RPMI7951 (cell line): ENCODE measurements at regions not wholly inside any gene's neighbourhood (a gene's known extent, or its start where the extent isn't known, plus 50 kb on each side); places are given as distances from the start of the nearest gene placed in this dataset.
"Not testable (repeated sequence)": the region's sequence is repeated elsewhere in the genome, so short reads cannot be mapped to it uniquely, and the experiment has no call there.

Experiments
- DNase-seq: peaks from one replicate; pipeline ENCODE4 v3.0.0-alpha.2; 2012; ENCODE audit warnings: low read depth

DNA sequence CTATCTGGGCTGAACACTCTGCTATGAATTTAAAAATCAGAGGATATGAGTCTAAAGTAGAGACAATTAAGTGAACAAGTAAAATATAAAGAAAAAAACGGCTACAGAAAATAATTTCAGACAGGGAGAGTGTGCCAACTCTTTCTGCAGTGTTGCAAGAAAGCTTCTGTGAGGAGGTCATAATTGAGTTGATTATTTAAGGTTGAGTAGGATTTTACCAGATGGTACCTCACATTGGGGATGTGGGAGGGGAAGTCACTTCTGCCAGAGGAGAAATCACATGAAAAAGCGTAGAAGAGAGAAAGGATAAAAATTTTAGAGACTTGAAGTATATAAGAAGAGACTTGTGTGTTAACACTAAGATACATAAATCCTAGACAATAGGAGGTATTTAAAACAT, 238.0 kb upstream of the NCAM2 start:
- no peak for DNase-seq

DNA sequence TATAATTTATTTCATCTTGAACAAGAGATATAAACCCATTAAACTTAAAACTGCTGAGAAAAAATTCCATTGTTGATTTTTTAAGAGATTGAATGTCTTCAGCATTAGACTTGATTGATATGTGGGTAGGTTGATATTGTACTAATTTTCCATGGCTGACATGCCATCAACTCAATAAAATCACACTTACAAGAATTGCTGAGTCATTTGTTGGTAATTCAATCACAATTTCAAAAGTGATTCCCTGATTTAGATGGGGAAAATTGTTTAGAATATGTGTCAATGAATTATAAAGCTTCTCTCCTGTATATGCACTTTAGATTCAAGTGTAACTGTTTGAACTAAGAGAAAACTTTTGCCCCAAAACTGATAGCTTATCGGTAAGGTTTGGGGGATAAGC, 223.5 kb upstream of the NCAM2 start:
- no peak for DNase-seq

DNA sequence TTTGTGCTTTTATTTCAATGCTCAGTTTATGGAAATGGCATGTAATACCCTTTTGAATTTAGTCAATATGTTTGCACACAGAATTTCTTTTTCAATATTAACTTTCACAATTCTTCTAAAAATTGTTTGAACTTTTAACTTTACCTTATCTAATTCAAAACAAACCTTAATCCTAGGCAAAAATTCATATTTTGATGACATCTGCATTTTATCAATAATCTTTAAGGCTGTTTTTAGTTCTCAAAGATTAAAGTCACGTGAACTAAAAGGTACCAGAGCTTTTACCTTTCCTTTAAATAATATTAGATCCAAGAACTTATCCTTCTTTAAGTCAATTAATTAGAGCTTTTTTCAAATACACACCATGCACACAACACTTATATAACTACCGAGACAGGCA, 218.9 kb upstream of the NCAM2 start:
- DNase-seq: no peak

DNA sequence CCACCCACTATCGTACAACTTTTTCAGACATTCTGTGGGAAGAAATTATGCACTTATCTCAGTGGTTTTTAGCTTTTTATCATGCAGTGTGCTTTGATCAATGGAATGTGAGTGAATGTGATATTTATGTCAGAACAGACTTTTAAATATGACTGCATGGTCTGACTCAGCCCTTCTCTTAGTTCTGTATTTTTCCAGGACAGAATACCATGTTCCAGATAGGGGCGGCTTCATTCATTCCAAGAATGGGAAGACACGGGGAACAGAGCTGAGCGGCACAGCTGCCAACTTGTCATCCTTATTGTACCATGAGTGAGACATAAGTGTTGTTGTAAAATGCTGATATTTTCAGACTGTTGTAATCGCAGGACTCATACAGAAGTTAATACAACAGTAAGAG, 214.6 kb upstream of the NCAM2 start:
- no peak for DNase-seq

DNA sequence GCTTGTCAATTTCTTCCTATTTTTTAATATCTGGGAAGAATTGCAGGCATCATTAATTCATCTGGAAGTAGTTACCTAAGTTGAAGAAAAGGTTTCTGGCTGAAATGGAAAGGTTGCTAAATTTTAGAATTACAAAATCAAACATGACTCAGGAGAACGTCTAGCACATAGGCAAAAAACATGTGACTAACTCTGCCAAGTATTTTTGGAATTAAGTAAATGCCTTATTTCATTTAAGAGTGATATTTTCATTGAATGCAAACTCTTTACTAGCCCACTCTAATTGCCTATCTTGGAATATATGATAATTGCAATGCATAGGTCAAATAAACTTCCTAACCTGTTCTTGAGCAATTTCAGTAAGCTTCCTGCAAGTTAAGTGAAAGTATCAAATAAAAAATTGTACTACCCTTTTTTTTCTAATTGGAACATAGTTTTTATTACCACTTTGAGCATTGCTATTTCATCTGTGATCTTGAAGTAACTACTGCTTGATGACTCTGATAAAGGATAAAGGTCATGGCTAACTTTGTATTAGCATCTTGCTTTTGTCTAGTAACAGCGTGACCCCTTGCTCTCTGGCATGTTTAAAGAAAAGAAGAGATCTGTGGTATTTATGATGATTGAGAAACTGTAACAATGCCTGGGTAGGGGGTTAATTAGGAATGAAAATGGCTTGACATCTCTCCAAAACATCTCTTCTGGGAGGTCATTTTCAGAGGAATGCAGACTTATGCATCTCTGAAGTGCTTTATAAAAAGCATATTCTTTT, 208.3 kb upstream of the NCAM2 start:
- DNase-seq: no peak

DNA sequence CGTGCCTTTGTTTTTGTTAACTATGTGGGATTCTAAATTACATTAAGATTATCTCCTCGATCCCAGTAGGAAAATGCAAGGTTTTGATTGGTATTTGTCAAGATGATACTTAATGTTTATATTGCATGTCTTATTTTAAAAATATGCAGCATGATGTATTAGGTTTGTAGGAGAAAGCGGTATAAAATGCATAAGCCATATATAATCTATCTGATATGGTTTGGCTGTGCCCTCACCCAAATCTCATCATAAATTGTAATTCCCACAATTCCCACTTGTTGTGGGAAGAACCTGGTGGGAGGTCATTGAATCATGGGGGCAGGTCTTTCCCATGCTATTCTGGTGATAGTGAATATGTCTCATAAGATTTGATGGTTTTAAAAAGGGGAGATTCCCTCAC, 198.1 kb upstream of the NCAM2 start:
- no peak for DNase-seq

DNA sequence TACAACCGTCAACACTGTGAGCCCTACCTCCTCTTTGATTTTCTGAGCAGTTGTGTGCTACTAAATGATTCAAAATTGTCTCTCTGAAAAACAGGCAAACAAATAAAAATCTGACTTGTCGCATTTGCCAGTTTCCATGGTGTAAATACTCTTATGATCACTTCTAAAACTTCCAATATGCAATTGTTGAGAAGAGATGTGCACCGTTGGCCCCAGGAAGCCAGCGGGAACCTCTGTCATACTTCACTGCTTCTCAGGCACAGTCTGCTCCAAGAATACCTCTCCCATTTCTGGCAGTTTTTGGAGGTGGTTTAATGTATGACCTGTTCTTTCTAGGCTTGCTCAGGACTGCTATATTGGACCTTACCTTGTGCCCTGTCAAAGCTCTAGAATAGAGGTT, 196.0 kb upstream of the NCAM2 start:
- DNase-seq: no peak

DNA sequence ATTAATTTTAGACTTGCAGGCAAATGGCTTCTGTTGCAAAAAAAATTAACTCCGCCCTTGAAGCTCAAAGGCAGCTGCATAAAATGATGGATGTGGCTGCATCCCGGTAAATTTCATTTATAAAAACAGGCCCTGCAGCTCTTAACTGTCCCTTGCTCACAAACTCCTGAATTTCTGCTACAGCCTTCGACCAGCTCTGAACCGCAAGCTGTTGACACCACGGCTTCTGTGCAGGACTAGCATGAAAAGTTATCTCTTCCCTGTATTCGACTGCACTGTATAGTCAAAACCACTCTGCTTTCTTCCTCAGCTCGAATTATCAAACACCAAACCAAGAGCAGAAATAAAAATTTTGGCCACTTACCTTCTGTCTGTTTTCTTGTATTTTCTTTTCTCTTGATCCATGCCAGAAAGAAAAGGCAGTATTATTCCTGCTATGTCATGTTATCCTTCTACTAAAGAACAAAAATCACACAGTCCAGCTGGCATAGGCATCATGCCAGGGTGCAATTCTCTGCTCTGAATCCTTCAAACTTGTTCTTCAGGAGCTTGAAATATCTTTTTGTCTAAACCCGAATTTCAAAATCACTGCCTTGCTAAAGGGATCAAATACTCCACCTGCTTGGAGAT, 195.5 kb upstream of the NCAM2 start:
- DNase-seq: no peak

DNA sequence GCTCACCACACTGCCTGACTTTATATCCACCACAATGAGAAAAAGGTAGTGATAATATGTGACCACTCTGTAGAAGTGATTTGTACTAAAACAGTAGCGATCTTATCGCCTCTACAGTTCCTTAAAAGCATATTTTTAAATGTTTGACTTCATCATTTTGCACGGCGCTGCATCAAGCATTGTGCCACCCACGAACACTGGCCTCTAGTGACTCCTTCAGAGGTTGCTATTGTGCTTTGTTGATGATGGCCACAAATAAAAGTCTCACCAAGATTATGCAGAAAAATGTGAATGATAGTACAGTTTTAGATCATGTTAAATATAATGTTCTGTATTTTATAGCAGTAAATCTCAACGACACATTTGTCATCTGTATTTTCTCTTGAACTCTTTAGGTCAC, 186.5 kb upstream of the NCAM2 start:
- no peak for DNase-seq

DNA sequence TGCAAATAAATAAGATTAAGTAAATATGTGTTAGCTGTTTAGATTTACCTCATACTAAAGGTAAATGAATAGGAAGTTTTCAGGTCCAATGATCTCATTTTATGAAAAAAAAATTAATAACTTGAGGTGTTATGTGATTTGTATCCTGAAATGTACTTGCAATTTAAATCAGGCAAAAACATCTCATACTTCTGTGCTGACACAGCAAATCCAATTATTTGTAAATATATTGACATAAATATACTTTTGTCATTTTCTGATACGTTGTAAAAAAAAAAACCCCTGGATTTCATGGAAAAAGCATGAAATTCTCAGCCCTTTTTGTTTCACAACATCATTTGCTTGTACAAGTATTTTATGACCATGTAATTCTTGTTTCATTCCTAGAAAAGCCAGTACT, 184.1 kb upstream of the NCAM2 start:
- DNase-seq: no peak

DNA sequence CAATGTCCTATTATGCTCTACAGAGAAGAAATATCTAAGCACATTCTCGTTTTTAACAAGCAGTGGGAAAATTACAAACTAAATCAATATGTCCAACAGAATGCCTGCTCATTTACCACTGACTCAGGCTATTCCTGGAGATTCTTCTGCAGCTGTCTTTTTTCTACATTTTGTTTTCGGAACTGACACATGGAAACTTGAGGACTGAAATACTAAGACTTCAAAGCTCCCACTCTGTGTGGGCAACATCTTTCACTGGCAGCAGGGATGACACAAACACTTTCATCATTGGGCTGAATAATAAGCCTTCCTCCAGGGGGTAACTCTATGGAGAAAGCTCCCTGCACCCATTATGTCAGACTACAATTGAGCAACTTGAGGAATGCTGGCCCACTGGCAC, 175.5 kb upstream of the NCAM2 start:
- no peak for DNase-seq

DNA sequence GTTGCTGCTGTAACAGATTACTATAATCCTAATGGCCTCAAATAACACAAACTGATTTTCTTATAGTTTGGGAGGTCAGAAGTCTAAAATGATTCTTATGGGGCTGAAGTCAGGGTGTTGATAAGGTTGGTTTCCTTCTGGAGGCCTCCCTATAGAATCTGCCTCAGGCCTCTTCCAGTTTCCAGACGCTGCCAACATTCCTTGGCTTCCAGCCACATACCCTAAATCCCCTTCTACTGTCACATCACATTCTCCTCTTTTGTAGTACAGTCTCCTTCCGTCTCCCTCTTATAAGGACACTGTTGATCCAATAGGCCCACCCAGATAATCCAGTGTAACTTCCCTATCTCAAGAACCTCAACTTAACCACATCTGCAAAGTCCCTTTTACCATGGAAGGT, 145.3 kb upstream of the NCAM2 start:
- DNase-seq: no peak

DNA sequence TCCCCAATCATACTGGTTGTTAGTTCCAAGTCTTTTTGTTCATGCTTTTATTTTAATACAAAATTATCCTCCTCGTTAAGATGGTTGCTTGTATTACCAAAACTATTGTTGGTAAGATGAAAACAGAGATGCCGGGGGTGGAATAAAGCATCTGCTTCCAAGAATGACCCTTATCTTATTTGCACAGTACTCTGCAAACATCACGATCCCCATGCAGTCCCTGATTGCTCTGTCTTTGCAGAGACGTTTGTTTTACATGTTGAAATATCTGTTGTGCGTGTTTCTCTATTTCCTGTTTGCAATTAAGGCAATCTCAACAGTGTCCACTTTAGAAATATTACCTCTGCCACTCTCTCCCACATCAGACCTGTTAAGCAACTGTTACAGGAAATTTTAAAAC, 141.3 kb upstream of the NCAM2 start:
- DNase-seq: no peak

DNA sequence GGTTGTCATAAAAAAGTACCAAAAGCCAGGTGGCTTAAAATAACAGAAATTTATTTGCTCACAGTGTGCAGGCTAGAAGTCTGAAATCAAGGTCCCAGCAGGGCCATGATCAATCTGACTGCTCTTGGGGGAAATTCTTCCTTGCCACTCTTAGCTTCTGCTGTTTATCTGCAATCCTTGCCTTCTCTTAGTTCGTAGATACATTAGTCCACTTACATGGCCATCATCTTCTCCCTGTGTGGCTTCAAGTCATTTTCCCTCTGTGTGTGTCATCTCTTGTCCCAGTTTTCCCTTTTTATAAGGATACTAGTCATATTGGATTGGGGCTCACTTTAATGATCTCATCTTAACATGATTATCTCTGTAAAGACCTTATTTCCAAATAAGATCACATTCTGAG, 124.0 kb upstream of the NCAM2 start:
- no peak for DNase-seq

DNA sequence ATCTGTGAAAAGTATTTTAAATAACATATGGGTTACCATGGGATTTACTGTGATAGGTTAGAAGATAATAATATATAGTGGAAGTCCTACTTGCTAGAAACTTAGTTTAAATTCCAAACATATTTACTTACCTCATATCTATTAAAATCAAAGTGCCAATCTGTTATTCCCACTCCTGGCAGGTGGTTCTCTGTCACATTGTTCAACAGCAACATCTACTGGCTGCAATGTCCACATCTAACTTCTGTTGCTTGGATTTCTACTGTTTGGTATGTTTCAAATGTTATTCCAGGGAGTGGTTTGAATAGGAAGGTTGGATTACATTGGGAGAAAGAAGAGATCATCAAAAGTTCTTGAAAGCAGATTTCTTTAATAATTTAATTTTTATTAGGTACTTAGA, 122.5 kb upstream of the NCAM2 start:
- no peak for DNase-seq

DNA sequence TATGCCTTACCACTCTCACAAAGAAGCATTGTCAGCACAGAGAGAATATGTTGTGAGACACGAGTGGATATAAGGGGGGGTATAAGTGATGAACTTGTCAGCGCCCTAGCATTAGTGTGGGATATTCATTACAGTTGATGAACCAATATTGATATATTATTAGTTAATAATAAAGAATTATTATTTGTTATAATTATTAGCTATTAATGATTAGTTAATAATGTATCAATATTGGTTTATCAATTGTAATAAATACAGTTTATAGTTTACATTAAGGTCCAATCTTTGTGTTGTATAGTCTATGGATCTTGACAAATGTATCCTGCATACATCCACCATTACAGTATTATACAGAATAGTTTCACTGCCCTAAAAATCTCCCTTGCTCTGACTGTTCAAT, 120.2 kb upstream of the NCAM2 start:
- no peak for DNase-seq

DNA sequence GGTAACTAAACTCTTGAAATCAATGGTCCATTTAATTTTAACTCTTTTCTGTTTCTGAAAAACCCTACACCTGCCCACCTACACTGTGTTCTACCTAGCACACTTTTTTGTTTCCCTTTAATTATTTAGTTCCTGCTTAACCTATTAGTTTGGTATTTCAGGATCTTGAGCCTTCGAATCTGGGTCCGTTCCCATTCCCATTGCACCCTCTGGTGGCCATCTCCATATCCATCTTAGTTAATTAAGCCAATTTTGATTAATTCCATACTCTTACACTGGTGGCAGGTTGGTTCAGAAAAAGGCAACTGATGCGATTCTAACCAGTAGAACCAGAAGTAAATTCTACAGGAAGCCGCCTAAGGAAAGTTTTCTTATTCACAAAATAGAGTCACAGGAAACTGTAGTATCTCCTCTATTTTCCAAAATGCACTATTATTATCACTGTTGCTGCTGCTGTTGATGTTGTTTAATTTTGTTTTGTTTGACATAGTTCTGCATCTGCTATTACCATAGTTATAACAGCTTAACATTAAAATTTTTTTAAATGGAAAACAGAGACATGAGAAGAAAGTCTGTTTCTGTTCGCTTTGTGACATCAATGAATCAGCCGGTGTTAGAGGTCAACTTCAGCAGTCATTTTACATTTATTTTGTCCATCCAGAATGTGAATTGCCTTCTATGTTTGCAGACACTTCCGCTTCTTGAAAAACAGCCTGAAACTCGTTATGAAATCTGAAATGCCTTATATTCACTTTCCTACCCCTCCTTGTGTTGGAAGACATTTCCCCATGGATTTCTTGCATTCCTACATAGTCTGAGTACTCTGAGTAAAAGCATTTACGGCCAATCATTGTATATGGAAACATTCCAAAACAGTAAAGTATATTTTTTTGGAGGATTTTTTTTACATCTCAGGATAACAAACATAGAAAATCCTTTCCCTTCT, 115.5 kb upstream of the NCAM2 start:
- peak; percentile 8 for DNase-seq

DNA sequence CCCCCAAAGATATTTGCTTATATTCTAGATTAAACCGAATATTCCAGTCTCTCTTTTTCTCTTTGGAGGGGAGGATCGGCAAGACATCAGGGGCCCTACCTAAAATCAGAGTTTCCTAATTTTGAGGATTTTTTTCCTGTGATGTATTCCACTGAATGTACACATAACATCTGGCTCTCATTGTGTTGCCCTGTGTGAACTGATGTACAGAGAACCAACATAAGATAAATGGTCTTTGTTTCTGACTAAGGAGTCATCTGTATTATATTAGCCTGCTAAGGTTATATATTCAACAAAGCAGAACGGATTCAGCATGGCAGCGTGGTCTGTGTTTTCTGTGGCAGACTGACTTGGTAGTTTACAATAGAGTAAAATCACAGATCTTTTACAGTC, 114.8 kb upstream of the NCAM2 start:
- DNase-seq: no peak

DNA sequence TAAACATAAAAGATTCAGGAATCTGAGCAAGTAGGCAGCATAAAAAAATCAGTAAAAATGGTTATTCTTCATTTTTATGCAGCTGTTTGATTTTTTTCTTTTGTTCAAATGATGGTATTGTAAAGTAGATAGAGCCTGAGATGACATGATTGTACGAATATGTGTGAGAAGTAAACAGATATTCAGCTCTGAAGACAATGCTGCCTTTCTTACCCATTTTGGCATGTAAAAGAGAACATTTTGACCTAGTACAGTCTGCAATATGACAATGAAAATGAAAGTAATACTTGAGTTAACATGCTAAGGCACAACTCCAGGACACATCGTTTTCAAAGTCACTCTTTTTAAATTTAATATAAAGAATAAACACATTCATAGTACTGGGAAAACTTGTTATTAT, 95.7 kb upstream of the NCAM2 start:
- DNase-seq: no peak

DNA sequence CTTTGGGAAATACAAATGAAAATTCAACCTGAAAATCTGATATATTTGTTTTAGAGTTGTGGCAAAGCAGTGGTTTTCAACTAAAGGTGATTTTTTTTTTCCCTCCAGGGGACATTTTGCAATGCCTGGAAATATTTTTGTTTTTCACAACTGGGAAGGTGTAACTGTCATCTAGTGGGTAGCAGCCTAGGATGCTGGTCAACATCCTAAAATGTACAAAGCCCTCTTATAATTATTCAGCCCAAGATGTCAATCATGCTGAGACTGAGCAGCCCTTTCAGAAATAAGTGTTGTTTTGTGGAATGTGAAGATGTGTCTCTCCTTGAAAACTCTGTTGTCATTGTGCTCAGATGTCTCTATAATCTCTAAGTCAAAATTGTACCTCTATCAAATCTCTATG, 95.2 kb upstream of the NCAM2 start:
- no peak for DNase-seq

DNA sequence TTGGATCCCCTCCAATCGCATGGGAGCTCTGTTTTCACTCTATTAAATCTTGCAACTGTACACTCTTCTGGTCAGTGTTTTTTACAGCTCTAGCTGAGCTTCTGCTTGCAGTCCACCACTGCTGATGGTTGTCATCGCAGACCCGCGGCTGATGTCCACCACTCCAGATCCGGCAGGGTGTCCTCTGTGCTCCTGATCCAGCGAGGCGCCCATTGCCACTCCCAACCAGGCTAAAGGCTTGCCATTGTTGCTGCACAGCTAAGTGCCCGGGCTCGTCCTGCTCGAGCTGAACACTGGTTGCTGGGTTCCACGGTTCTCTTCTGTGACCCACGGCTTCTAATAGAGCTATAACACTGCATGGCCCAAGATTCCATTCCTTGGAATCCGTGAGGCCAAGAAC, 70.7 kb upstream of the NCAM2 start:
- not testable (repeated sequence) for DNase-seq

DNA sequence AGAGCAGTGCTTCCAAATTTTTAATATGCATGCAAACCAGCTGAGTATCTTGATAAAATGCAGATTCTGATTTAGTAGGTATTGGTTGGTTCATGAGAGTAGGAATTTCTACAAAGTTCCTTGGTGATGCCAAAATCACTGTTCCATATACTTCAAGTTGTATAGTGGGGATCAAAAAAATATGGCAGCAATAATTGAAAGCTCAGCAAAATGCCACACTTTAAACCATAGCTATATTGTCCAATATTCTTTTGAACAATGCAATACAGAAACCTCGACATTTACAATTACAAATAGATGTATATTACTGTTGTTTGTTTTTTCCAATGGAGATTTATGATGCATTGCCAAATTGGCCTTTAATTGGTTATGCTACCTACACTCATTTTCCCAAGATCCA, 55.7 kb upstream of the NCAM2 start:
- DNase-seq: no peak

DNA sequence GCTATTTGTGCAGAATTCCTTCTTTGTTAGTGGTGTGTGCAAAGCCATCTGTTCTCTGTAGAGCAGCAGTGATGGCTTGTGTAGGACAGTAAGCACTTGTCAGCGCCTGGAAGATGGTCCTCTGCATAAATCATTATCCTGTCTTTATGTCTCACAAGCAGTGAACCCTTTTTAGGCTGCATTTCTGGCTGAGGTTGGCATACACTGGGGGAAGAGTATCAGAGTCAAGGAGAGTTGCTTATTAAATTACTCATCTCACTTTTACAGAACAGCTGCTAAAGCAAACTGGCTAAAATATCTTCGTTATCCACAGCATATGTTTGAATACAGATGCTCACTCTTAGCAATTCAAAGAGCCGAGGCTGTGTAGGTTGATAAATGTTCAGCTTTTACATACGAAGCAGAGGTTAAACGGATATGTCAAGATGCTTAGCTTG, 54.6 kb upstream of the NCAM2 start:
- no peak for DNase-seq
